ENCODE measurements at regions not wholly inside any gene's neighbourhood (a gene's known extent, or its start where the extent isn't known, plus 50 kb on each side); places are given as distances from the start of the nearest gene placed in this dataset.

DNA sequence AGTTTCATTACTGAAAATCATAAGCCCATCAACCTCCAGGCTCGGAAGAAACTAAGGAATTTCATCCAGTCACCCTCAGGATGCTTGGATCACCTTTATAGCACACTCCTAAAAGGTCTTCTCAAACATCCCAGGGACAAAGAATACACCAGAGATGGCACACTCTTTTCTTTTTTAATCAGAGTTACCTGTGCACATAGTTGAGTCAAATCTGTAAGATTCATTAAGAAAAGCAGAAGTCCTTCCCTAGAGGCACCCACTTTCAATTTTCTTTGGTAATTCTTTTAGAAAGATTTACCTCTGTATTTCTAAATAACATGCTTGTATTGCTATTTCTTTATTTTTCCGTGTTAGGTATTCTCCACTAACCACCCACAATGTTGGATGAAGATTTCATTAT, 50.6 kb upstream of the IL6 start:
- no peak for DNase-seq

DNA sequence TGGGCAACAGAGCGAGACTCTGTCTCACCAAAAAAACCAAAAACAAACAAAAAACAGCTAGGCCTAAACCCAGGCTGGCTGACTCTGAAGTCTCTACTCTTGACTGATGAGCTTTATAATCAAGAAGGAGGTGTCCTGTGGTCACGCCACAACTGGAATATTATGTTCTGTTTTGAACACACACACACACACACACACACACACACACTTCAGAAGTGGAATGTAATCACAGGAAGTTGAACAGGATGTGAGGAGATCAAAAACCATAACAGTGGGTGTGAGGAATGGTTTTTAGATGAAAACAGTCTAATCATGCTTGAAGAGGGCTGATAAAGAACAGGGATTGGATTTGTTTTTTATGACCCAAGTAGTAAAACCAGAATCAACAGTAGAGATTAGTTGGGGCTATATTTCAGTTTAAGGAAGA, 51.1 kb upstream of the IL6 start:
- DNase-seq, result peak; percentile 64

DNA sequence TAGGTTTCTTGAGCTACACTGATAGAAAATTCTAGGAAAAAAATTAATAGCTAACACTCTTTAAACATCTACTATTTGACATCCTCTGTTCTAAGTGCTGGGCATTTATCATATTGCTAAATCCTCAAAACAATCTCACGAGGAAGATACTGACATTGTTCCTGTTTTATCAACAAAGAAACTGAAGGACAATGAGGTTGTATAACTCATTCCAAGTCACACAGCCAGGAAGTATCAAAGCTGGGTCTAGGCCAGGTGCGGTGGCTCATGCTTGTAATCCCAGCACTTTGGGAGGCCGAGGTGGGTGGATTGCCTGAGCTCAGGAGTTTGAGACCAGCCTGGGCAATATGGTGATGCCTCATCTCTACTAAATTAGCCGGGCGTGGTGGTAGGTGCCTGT, 51.6 kb upstream of the IL6 start:
- peak; percentile 64 for DNase-seq

DNA sequence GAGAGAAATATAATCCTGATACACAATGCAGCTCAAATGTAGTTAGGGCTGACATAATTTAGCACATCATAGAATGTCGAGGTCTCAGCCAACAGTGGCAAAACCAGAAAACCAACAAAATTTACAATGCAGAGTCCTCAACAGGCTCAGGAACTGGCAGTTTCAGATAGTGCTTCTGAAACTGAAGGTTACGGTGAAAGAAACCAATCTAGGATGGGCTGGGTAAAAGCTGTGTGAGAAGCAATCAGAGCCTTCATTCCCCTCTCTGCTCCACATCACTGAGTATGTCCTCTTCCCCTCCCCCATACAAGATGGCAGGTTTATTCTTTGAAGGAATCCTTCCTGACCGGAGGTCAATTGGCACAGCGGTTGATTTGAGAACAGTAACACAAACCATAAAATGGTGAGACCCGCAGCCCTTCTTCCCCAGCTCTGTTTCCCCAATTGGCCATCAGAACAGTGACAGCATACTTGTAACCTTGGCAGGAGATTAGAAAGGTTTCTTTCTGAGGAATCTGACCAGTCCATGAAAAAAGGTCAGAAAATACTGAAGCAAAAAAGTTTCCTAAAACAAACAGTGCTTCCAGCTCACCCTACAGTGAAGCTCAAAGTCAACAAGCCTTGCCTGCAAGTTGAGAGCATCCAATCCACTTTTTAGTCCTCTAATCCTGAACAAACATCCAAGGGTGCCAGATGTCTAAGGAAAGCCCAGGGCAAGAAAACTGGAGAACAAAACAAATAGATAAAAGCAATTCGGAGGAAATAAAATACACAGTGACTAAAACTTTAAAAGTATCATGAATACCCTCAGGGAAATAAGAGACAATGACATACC, 53.9 kb upstream of the IL6 start:
- no peak for DNase-seq

DNA sequence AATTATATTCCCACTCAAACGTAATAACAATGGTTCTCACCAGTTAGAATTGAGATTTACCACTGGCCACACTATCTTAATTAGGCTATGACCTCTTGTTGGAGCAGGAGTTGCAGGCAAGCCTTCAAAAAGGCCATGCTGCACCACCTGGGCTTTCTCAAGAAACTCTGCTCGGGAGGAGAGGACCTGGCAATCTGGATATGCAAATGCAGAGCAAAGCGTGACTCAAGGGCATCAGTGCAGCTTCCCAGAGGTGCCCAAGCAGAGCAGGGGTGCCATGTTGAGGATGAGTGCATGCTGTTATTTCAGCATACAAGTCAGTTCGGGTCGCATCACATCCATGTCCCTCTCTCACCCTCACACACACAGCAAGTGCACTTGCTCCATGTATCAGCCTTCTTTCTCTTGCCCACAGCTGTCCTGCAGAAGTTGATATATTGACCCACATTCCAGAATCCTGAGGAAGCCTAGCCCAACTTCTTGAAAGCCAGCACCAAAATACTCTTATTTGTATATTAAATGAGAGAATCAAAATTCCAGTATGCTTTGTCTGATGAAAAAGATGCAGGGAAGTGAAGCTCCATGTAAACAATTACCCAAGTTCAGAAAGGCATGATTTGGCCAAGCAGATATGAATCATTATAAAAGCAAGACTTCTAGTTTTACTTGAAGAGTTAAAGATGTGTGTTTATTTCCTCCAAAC, 55.7 kb upstream of the IL6 start:
- DNase-seq, result no peak

DNA sequence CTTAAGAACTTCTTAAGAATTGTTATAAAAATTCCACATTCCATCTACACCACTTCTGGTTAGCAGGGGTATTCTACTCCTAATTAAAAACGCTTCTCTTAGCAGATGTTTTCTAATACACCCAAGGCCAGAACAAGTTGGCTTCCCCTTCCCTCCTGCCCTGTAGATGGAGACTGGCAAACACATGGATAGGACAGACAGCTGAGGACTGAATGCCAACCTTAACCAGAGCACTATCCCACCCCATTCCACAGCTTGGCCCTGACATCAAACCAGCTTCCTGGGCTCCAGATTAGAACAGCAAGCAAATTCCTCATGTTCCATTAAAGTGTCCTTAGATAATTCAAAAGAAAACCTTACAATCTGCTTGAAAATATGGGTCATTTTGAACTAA, 56.6 kb upstream of the IL6 start:
- DNase-seq, result no peak

DNA sequence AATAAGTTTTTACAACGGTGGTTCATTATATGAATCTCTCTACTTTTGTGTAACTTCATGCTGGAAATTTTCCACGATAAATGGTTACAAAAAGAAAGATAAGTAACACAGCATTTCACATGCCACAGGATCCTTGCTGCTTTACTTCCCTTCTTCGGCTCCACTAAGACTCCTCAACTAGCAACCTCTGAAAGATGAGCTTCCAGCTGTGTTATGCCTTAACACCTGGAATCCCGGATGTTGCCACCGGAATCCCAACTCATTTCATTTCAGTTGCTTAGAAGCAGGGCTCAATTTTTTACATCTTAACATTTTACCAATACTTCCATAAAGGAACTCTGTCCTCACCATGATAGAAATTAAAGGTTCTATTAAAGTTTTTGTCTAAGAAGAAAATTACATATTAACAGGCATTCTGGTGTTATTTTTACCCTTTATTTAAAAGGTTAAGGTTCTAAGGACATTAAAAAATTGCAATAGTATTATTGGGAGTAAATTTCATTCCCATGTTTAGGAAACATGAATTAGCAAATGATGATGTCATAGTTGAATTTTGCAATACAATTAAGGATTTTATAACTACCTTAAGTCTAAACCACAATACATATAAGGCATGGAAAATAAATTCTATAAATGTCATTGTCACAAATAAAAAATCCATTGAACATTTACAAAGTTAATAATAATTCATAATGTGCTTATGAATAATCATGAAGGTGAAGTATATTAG, 57.1 kb upstream of the IL6 start:
- DNase-seq, result no peak

DNA sequence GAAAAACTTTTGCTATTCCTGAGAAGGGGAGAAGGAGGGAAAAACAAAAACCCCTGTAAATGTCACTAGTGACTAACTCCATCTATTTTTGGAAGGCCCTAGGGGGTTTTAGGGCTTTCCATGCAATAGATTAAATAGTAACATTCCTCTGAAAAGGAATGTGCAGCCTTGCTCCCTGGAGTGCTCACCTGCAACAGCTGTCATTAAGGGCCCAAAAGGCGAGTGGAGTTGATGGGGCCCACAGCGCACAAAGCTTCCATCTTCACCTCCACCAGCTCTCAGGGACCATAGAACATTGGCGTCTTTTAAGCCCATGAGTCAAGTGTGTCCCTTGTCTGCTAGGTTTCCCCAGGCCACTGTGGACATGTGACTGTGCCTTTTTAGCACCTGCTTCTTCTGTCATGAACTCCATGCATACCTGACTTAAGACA, 58.0 kb upstream of the IL6 start:
- no peak for DNase-seq

DNA sequence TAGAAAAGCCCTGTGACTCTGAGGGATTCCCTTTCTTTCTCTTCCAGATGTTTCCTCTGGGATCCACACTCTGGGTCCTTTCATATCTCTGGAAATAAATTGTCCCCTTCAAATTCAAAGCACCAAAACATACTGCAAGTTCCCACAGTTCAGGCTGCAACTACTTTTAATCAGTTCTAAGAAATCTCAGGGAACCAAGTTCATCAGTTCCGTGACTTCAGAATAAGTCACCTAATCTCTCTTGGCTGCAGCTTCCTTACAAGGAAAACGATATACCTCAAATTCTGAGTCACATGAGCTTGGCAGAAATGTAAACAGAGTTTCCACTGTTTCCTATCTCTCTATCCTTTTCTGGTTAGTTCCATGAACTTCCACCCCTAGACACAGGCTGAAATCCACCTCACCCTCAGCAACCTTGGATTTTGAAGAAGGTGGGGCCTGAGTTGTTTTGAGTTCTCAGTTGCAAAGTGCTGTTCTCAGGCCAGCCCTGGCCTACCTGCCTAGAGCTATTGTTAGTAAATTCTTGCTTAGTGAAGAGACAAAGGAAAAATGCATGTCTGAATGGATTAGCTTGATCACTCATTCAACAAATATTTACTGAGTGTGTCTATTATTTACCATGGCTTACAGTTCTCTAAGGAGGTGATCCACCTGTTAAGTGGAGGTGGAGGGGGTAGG, 59.3 kb upstream of the IL6 start:
- no peak for DNase-seq

DNA sequence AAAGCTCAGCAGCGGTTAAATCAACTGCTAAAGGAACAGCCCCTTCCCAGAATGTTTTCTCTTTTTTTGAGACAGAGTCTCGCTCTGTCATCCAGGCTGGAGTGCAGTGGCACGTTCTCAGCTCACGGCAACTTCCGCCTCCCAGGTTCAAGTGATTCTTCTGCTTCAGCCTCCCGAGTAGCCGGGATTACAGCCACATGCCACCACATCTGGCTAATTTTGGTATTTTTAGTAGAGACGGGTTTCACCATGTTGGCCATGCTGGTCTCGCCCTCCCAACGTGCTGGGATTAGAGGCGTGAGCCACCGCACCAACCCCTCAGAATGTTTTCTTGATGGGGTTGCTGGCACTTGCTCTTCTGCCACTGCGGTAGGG, 59.8 kb upstream of the IL6 start:
- DNase-seq, result no peak

DNA sequence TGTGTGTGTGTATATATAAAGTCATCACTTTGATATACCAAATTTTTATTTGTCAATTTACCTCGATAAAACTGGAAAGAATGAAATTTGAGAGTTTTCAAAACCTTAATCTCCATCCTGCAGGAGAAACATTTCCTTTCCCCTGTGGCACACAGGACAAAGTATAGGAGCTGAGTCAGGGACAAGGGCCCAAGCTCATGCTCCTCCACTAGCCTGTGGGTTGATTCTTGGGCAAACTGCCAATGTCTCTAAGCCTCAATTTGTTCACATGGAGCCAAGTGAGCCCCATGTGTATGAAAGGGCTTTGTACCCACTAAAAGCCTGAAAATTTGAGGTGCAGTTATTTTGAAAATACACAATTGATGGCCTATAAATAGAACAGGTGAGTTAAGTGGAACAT, 60.3 kb upstream of the IL6 start:
- DNase-seq, result peak; percentile 37

DNA sequence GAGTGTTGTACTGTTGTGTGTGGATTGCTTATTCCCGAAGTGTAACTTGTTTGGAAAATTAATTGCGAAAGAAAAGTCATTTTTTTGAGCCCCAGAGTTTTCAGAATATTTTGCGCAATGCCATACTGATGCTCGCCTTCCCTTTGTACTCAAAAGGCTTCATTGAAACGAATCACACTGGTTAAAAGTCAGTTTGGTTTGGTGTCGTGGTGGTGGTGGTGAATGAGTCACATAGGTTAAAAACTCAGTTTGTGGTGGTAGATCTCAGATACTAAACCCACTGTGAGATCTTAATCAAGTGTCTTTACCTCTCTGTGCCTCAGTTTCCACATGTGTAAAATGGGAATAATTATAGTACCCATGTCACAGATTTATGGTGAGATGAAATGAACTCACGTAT, 61.1 kb upstream of the IL6 start:
- DNase-seq, result peak; percentile 80

DNA sequence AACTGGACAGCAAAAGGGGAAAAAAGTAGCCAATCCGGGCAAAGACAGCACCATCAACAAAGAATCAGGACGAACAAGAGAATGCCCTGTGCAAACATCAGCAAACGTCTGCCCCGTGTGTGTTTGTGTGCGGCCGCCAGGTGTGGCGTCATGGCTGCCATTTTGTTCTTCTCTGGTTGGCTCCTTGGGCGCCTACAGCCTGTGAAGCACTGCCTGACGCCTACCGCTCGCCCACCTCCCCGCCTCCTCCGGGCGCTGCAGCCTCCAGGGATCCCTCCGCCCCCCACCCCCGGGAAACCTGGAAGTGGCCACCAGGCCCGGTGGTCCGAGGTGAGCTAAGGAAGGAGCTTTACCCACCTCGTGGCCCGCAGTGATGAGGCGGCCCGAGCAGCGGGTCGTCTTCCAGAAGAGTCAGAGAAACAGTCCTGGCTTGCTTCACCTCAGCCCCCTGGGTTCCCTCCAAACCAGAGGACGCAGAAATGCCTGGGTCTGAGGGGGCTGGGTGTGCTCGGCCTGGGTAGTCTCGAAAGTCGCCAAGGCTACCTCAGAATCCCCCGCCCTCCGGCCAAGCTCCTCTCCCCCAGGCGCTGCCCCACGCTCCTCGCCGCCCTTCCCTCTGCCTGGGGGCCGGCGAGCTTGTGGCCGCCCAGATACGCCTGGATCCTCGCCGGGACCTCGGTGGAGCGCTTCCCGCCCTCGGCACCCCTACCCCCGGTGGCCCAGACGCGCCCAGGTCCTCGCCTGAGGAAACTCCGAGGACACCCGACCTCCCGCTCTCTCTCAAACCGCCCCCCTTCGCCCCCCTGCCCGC, 61.8 kb upstream of the IL6 start:
- DNase-seq, result no peak

DNA sequence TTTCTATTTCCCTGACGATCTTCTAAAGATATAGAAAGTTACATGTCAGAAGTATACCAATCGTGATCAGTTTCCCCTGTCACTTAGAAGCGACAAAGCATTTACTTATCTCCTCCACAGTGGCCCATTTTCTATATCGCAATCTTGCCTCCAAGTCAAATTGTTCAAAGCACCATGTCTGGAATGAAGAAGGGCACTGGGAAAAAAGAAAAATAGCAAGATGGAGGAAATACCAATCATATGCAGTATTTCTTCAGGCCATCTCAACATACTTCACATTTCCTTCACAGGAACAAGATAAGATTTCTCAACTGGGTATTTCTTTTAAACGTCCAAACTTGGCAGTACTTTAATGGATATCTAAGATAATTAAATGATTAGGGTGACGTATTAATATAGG, 63.3 kb upstream of the IL6 start:
- DNase-seq, result no peak

DNA sequence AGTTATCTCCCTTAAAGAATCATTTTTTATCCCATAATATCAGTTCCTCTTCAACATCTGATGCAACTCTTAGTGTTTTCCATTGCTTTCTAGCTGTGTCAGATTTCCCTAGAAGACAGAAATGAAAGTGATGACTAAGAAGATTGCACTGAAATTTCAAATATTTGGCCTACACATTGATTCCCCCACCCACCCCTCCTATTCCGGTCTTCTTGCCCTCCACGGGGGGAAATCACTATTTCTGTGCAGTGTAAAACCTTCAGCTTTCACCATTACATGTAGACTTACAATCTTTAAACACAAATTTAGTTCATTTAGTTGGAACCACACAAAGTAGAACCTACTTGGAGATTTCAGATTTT, 63.7 kb upstream of the IL6 start:
- DNase-seq, result peak; percentile 92

DNA sequence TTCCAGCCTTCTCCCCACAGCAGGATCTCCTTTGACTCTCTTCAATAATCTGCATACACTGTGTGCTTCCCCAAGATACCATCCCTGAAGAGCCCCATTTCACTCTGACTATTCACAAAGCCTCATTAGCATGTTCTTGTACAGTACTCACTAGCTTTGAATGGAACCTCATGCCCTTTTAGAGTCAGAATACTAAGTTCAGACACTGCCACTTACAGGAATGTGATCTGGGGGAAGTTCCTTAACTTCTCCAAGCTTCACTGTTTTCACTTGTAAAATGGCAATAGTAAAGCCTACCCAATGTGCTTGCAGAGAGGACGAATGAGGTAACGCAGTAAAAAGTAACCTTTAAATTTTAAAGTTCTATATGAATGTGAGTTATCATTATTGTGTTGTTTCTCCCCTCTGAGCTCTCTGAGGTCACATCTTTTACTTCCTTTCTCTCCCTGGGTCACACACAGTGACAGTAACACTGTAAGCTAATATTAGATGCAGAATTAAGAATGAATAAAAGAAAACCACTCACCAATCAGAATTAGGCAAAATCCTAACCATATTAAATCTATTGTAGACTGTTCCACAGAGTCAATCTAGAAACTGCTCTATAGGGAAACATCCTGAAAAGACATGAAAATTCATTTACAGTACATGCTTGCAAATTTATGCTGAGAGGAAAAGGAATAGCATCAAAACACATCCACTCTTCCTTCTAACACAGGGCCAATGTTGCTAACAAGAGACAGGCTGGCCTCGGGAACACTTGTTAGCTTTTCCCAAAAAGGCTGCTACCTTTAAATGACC, 64.2 kb upstream of the IL6 start:
- DNase-seq, result peak; percentile 37

DNA sequence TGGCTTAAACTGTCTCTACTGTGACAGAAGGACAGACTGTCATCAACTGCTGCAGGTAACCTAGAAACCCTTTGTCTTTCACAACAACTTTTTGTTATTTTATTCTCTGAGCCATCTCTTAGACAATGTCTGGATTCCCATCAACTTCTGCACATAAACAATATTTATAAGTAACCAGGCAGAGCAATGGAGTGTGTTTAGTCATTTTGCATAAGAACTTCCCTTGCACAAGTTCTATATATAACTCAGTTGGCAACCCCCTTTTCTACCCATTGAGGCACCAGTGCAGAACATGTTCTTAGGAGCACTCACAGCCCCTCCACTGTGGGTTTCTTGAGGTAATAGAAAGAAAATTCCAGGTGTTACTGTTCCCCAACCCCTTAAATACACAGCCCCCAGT, 65.0 kb upstream of the IL6 start:
- DNase-seq, result peak; percentile 55

DNA sequence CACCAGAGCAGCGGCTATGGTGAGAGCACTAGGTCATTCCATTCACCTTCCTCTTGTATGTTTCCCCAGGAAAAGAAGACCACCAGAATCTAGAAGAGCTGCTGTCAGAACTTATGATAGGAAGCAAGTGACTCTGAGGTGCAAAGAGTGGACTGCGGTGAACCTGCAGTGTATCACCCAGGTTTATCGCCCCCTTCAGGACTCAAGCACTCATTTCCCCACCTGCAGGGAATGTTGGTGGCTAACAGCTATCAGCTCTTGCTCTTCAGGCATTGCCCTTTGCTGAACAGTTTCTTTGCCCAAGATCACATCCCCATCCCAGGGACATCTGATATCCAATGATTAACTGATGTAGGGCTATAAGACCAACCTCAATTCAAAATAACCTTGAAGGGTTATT, 66.3 kb upstream of the IL6 start:
- no peak for DNase-seq

DNA sequence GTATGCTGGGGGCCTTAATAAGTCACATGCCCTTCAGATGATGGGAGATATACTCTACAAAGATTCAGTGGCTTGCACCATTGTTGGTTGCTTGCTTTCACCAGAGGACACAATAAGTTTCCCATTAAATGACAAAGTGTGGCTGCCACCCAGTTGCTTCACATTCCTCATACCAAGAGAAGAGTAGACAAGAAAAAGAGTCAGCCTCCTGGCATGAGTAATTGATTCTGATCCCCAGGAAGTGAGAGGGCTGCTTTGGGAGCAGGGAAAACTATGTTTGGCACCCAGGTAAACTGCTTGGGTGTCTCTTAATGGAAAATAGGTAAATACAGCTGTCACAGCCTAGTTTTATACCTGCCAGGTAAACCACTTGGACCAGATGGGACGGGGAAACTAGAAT, 66.7 kb upstream of the IL6 start:
- DNase-seq, result no peak

DNA sequence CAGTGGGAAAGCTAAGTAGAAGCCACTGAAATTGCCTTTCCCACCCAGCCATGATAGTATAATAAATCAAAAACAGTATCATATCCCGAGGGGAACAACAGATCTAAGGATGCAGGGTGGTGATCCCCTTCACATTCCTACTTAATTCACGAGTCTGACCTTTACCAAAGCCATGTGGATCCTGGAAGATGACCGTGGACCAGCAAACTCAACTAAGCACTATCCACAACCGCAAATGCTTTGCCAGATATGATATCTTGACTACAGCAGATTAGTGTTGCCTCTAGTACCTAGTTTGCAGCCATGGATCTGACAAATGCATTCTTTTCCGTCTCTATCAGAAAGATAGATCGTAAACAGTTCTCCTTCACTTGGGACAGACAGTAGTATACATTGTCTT, 67.3 kb upstream of the IL6 start:
- no peak for DNase-seq

DNA sequence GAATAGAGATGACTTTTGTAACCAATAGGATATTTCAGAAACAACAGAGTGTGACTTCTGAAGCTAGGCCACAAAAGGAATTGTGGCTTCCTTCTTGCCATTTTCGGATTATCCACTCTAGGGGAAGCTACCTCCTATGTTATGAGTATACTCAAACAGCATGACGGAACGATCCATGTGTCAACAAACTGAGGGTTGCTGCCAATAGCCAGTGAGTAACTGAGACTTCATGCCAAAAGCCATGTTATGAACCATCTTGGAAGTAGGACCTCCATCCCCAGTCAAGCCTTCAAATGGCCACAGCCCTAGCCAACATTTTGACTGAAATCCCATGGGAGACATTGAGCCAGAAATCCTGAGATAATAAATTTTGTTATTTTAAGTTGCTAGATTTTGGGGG, 69.0 kb upstream of the IL6 start:
- no peak for DNase-seq

DNA sequence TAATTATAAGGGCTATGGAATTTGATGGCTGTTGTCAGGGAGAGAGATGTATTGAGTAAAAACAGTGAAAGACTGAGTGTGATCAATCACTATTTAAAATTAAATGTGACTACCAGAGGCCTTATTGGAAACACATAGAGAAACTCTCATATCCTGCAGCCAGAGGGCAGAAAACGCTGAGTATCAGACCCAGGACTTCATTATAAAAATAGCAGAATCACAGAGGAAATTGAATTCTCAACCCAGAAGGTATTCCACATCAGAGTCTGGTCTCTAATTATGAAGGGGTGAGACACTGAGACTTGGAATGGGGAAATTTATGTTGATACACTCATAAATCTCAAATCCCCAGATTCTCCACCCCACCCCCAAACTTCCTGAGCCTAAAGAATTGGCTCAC, 69.5 kb upstream of the IL6 start:
- DNase-seq, result no peak

Data from MV-4-11 (cell line).